HG02588 (cell line): ENCODE measurements at regions not wholly inside any gene's neighbourhood (a gene's known extent, or its start where the extent isn't known, plus 50 kb on each side); places are given as distances from the start of the nearest gene placed in this dataset.
A peak's percentile ranks its signal among the peaks of the same experiment; 100 is the strongest.
"Not testable (repeated sequence)": the region's sequence is repeated elsewhere in the genome, so short reads cannot be mapped to it uniquely, and the experiment has no call there.

Experiments
- ATAC-seq: cut with Tn5 transposase; IDR thresholded peaks from one replicate; pipeline ENCODE4 v1.9.1; 2021; ENCODE audit warnings: mild to moderate bottlenecking, moderate library complexity; ENCODE audit not compliant: unreplicated experiment

DNA sequence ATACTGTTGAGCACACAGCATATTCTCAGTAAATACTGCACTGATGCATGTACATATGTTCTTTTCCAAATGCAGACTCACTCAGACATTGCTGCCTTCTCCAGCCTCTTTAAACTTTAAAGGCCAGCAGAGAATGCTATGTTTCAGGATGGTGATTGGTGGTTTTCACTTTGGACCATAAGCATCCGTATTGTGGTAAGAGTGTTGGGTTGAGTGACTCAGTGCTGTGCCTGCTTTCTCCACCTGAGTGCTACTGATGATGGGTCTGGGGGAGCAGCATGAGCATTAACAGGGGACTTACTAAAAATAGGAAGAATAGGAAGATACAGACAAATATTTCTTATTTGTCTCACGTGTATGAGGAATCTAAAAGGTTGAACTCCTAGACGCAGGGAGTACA is 56.3 kb upstream of the ZNF92 start:
- no peak for ATAC-seq

DNA sequence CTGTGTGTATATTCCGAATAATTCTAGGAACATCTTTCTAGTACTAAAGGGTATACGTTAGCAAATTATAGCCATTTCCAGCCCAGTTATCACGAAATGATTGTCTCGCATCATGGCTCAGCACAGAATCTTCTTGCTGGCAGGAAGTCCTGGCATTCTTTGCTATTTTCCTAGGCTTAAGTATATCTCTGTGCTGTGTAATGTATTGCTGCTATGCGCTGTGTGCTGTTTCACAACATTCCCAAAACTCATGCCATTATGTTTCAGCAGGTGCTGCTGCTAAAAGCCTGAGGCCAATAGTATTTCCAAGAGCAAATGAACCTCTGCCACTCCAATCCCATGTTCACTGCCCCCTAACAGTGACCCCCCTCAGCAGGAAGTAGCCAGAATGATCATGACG is 62.9 kb upstream of the ZNF92 start:
- no peak for ATAC-seq

DNA sequence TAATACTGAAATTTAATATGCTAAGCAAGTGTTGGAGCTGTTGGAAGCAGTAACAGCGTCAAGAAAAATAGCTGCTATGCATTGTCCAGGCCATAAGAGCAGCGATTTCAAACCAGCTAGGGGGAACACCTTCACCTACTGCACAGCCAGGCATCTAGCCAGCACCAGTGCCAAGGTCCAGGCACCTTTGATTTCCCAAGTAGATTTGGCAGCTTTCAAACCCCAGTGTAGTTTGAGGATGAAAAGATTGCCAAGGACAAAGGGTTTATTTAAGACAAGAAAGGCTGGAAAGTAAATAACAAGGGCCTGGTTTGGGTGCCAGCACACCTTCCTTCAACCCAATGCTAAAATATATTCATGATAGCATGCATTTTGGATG is 65.4 kb upstream of the ZNF92 start:
- no peak for ATAC-seq

DNA sequence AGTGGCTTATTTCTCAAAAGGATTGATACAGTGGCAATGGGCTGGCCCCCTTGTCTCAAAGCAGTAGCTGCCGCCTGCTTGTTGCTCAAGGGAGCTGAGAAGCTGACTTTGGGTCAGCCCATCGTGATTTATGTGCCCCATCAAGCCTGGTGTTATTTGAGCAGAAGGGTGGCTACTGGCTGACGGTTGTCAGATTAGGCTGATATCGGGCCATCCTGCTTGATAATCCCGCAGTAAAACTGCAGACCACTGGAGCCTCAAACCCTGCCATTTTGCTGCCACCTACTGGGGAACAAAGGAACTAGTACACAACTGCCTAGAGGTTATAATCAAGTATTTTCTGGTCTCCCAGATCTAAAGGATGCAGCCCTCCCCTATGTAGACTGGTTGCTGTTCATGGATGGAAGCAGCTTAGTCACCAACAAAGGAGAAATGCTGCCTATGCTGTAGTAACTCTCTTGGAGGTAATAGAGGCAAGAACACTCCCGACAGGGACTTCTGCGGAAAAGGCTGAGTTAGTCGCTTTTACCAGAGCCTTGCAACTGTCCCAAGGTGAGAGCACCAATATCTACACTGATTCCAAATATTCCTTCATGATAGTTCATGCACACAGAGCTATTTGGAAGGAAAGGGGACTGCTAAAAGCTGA is 65.9 kb upstream of the ZNF92 start:
- peak; percentile 76 for ATAC-seq

DNA sequence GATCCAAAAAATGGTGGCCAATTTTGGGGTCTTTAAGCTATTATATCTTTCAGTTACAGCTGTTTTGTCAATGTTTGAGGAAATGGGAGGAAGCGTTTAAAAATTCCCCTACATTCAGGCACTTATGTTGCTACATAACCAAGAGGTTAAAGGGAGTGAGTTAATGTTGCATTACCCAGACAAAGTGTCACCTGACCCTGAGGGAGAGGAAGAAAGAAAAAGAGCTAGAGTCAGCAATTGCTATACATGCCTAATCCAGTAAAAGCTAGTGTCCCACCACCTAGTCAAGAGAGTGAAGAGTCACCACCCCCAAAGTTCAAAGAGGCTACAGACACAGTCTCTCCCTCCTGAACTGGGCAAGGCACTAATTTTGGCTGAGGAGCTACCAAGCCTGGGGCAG is 69.5 kb upstream of the ZNF92 start:
- no peak for ATAC-seq

DNA sequence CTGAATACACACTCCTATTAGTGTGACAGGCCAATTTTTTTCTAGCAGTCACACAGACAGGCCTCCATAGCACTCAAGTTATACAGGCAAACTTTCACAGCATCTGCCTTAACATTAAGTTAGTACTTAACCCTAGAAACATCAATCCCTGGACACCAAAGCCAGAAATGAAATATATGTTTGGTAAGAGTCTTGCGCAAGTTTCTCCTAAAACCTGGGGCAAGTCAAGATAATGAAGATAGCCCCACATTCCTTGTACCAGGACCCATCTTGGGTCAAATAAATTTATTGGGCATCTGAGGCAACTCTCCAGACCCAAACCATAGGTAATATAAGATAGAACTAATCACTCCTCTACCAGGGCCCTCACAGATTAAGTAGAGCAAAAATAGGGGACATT is 70.8 kb upstream of the ZNF92 start:
- no peak for ATAC-seq

DNA sequence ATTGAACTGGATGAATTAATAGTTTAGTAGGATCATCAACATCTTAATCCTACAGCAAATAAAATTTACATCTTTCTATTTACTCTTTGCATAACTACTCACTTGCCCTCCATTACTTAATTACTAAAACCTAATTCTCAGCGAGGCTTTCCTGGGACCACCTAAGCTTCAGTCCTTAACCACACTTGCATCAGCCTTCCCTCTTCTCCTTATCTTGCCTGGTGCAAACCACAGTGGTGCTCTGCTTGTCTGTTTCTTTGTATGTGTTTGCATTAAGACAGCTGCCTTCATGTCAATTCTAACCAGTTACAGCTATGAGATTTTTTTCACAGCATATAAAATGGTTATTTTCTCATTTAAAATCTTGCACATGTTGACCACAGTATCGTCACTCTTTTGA is 72.6 kb upstream of the ZNF92 start:
- ATAC-seq, result no peak

DNA sequence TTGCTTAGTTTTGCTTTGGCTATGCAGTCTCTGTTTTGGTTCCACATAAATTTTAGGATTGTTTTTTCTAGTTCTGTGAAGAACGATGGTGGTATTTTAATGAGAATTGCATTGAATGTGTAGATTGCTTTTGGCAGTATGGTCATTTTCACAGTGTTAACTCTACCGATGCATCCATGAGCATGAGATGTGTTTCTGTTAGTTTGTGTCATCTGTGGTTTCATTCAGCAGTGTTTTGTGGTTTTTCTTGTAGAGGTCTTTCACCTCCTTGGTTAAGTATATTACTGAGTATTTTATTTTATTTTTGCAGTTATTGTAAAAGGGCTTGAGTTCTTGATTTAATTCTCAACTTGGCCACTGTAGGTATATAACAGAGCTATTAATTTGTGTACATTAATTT is 78.2 kb upstream of the ZNF92 start:
- ATAC-seq, result no peak

DNA sequence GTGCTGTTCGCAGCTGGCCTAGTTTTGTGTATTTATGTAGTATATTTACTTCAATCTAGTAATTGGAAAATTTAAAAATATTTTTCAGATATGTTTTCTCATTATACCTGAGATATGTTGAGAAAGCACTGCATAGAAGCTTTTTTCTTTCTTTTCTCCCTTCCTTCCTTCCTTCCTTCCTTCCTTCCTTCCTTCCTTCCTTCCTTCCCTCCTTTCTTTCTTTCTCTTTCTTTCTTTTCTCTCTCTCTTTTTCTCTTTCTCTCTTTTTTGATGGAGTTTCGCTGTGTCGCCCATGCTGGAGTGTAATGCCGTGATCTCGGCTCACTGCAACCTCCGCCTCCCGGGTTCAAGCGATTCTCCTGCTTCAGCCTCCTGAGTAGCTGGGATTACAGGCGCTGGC is 83.3 kb upstream of the ZNF92 start:
- not testable (repeated sequence) for ATAC-seq

DNA sequence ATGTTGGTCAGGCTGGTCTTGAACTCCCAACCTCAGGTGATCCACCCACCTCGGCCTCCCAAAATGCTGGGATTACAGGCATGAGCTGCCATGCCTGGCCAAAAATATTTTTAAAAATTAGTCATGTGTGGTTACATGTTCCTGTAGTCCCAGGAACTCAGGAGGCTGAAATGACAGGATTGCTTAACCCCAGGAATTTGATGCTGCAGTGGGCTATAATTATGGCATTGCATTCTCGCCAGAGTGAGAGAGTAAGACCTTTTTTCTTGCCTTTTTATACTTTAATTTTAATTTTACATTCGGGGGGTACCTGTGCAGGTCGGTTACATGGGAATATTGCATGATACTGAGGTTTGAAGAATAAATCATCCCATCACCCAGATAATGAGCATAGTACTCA is 86.6 kb upstream of the ZNF92 start:
- ATAC-seq, result no peak

DNA sequence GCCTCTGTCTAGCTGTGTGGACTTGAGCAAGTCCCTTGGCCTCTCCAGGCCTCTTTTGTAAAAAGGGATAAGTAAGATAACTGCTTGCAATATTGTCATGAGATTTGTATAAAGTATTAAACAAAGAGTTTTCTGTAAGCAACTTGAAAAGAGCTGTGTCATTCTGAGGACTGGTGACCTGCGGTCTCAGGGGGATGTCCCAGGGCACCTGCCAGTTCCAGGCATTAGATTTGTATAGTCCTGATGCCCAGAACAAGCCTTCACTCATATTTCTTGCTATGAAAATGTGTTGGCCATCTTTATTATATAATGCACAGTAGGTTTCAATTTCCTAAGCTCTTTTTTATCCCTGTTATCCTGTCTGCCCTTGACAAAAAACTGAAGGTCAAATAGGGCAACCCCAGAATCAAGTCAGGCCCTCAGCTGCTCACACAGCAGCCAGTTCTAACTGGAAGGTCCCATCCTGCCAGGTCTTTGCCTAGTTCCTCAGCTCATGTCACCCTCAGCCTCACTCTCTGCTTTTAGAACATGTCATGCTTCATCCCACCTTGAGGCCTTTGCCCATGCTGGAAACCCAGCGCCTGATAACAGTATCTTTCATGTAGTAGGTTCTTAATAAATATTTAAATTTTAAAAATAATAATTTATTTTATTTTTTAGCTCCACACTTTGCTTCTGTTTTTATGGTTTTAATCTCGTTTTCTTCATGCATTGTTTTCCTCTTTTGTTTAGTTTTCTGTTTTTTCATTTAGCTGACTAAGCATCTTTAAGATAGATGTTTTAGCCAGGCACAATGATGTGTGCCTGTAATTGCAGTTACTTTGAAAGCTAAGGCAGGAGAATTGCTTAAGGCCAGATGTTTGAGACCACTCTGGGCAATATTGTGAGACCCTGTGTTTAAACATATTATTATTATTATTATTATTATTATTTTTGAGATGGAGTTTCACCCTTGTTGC is 87.5 kb upstream of the ZNF92 start:
- ATAC-seq, result no peak

DNA sequence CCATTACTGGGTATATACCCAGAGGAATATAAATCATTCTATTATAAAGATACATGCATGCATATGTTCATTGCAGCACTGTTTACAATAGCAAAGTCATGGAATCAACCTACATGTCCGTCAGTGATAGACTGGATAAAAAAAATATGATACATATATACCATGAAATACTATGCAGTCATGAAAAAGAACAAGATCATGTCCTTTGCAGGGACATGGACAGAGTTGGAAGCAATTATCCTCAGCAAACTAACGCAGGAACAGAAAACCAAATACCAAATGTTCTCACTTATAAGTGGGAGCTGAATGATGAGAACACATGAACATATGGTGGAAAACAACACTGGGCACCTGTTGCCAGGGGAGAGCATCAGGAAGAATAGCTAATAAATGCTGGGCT is 88.4 kb upstream of the ZNF92 start:
- ATAC-seq, result not testable (repeated sequence)

DNA sequence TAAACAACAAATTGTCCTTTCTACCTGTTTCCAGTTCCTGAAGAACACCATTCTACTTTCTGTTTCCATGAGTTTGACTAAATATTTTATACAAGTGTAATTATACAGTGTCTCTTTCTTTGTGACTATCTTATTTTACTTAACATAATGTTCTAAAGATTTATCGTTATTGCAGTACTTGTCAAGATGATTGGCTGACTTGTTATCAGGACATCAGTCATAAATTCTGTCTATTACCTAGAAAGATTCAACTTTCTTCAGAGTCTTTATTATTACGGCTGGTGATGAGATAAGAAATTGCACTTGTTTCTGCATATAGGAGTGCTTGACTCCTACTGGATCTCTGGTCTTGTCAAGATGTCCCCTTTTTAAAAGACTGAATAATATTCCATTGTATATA is 93.9 kb upstream of the ZNF92 start:
- ATAC-seq, result no peak

DNA sequence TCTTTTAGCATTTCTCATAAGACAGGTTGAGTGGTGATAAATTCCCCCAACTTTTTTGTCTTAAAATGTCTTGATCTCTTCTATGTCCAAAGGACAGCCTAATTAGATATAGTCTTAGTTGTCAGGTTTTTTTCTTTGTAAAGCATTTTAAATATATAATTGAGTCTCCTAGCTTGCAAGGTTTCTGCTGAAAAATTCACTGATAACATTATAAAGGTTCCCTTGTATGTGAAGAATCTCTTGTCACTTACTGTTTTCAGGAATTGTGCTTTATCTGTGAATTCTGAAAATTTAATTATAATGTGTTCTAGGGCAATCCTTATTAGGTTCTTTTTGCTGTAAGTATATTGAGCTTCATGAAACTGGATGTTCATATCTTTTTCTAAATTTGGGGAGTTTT is 96.8 kb upstream of the ZNF92 start:
- no peak for ATAC-seq

DNA sequence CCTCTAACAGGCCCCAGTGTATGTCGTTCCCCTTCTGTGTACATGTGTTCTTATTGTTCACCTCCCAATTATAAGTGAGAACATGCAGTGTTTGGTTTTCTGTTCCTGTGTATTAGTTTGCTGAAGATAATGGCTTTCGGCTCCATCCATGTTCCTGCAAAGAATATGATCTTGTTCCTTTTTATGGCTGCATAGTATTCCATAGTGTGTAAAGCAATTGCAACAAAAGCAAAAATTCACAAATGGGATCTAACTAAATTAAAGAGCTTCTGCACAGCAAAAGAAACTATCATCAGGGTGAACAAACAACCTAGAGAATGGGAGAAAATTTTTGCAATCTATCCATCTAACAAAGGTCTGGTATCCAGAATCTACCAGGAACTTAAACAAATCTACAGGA is 102.2 kb upstream of the ZNF92 start:
- not testable (repeated sequence) for ATAC-seq

DNA sequence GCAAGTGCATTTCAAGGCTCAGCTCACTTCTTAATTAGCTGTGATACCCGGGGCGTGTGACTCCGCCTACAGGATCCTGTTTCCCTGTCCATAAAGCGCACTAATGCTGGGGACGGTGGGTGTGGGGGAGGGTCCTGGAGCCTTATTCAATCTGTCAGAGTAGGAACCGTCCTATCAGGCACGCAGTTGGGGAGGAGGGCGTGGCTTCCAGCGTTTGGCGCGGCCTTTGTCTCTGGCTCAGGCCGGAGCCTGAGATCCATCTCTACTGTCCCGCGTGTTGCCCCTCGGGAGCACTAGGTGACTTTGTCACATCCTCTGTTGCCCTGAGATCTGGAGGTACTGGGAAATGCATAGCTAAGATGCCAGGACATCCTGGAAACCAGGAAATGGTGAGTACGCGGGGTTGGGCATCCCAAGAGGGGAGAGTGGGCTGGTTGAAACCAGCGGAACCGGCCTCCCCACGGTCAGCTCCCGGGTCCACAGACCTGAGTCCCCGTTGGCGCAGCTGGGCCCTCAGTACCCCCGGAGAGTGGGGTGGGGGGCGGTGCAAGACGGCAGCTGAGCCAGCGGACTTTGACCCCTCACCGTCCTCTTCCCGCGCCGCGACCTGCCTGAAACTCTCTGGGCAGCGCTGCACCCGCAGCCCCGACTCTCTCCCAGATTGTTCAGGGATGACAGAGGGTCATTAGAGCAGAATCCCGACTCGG is 104.4 kb upstream of the ZNF92 start:
- ATAC-seq, result peak; percentile 96

DNA sequence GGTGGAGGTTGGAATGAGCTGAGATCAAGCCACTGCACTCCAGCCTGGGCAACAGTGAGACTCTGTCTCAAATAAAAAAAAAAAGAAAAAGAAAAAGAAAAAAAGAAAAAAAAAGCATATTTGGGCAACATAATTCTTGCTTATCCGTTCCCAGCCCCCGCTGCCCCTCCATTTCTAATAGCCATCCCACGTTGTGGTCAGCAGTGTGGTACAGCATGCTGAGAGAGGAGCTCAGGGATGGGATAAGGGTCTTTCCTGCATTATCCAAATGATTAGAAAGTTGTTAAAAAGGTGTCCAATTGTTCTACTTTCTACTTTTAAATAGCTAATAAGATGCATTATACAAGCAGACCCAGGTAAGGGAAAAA is 104.9 kb upstream of the ZNF92 start:
- no peak for ATAC-seq

DNA sequence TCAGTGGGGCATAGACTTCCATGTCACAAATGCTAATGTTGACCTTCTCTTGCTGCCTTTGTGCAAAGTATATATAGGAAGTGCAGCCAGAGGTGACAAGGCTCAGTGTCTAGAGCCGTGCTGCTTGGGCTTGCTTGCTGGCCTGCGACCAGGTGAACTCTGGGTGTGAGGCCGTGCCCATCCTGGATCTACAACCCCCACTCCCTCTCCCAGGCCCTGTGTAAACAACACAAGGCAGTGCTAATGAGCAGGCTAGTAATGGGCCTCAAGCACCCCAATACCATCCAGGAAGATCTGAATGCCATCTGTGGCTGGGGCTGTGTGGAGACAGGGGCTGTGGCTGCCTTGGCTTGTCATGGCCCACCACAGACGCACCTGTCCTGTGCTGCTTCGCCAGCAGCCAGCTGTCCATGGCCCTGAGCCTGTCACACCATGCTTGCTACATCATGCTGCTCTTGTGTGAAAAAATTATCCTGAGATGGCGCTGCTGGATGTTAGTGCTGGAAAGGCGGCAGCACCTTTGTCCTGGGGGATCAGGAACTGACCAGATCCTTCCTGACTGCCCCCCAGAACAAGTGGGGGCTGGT is 107.6 kb upstream of the ZNF92 start:
- no peak for ATAC-seq

DNA sequence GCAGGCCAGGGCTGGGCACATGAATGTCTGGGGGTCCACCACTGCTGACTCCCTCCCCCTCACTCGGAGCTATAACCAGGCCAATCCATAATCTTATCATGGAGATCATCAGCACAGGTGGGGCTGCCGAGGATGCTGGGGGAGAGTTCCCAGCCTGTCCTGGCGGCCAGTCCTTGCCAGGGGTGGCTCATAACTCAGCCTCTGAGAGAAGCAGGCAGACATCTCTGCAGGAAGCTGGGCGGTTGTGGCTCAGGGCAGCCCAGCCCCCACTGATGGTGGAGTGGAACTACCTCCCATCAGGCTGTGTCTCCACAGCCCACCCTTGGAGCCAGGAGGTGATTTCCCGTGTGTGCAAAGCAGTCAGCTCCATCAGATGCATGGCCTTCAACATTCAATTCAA is 109.4 kb upstream of the ZNF92 start:
- ATAC-seq, result no peak

DNA sequence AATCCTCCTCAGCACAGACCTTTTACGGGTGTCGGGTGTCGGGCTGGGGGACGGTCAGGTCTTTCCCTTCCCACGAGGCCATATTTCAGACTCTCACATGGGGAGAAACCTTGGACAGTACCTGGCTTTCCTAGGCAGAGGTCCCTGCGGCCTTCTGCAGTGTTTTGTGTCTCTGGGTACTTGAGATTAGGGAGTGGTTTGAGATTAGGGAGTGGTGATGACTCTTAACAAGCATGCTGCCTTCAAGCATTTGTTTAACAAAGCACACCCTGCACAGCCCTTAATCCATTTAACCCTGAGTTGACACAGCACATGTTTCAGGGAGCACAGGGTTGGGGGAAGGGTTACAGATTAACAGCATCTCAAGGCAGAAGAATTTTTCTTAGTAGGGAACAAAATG is 113.0 kb upstream of the ZNF92 start:
- not testable (repeated sequence) for ATAC-seq

DNA sequence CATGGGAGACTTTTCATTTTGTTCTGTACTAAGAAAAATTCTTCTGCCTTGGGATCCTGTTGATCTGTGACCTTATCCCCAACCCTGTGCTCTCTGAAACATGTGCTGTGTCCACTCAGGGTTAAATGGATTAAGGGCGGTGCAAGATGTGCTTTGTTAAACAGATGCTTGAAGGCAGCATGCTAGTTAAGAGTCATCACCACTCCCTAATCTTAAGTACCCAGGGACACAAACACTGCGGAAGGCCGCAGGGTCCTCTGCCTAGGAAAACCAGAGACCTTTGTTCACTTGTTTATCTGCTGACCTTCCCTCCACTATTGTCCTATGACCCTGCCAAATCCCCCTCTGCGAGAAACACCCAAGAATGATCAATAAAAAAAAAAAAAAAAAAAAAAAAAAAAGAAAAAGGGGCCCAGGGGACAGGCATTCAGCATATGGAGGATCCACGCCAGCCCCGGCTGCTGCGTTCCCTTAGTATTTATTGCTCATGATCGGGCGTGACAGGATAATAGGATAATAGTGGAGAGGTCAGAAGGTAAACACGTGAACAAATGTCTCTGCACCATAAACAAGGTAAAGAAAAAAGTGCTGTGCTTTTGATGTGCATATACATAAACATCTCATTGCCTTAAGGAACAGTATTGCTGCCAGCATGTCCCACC is 113.7 kb upstream of the ZNF92 start:
- ATAC-seq, result not testable (repeated sequence)
